NCI-H146 (cell line): ENCODE measurements at regions not wholly inside any gene's neighbourhood (a gene's known extent, or its start where the extent isn't known, plus 50 kb on each side); places are given as distances from the start of the nearest gene placed in this dataset.

ENCODE experiments used
- DNase-seq: peaks from one replicate; lab custom pipeline; 2025; lab: John Stamatoyannopoulos, UW

- peak; percentile 28 for DNase-seq
Measured at GRCh38 chr5:30932273-30933017, 261.0 kb upstream of the CDH6 start.

- no peak for DNase-seq
Measured at GRCh38 chr5:30930736-30931135, 262.8 kb upstream of the CDH6 start.

- no peak for DNase-seq
Measured at GRCh38 chr5:30928956-30929355, 264.5 kb upstream of the CDH6 start.

- DNase-seq, result no peak
Measured at GRCh38 chr5:30926218-30926617, 267.3 kb upstream of the CDH6 start.

- no peak for DNase-seq
Measured at GRCh38 chr5:30921388-30921787, 272.1 kb upstream of the CDH6 start.

GRCh38 chr5:30918171-30918570 is 275.3 kb upstream of the CDH6 start:
- DNase-seq, result no peak

GRCh38 chr5:30908356-30908755 is 285.1 kb upstream of the CDH6 start:
- DNase-seq, result no peak

- no peak for DNase-seq
Measured at GRCh38 chr5:30900367-30900766, 293.1 kb upstream of the CDH6 start.

- DNase-seq, result no peak
Measured at GRCh38 chr5:30894811-30895210, 298.7 kb upstream of the CDH6 start.

GRCh38 chr5:30891660-30892059 is 301.8 kb upstream of the CDH6 start:
- peak; percentile 67 for DNase-seq

GRCh38 chr5:30890377-30890776 is 303.1 kb upstream of the CDH6 start:
- no peak for DNase-seq

GRCh38 chr5:30880514-30880913 is 313.0 kb upstream of the CDH6 start:
- DNase-seq, result no peak

- DNase-seq, result no peak
Measured at GRCh38 chr5:30879887-30880286, 313.6 kb upstream of the CDH6 start.

- no peak for DNase-seq
Measured at GRCh38 chr5:30878746-30879145, 314.7 kb upstream of the CDH6 start.

- DNase-seq, result no peak
Measured at GRCh38 chr5:30878296-30878695, 315.2 kb upstream of the CDH6 start.

- no peak for DNase-seq
Measured at GRCh38 chr5:30874241-30875034, 319.0 kb upstream of the CDH6 start.

- no peak for DNase-seq
Measured at GRCh38 chr5:30871196-30871595, 322.3 kb upstream of the CDH6 start.

- peak; percentile 76 for DNase-seq
Measured at GRCh38 chr5:30867711-30868110, 325.8 kb upstream of the CDH6 start.

GRCh38 chr5:30866142-30866541 is 327.3 kb upstream of the CDH6 start:
- DNase-seq, result no peak

GRCh38 chr5:30856242-30856641 is 337.2 kb upstream of the CDH6 start:
- DNase-seq, result no peak

- no peak for DNase-seq
Measured at GRCh38 chr5:30853158-30853557, 340.3 kb upstream of the CDH6 start.

GRCh38 chr5:30850866-30851265 is 342.6 kb upstream of the CDH6 start:
- no peak for DNase-seq

GRCh38 chr5:30849931-30850710 is 343.4 kb upstream of the CDH6 start:
- no peak for DNase-seq
